Loucy (cell line): ENCODE measurements at regions not wholly inside any gene's neighbourhood (a gene's known extent, or its start where the extent isn't known, plus 50 kb on each side); places are given as distances from the start of the nearest gene placed in this dataset.

Source experiments
- H2AFZ ChIP-seq: fragments of 200-600 bp; sonication (generic); 2 replicates; pipeline ENCODE4 v1.6.0; 2016; ENCODE audit warnings: antibody characterized with exemption, mild to moderate bottlenecking, low read length, moderate library complexity
- H3F3A ChIP-seq: fragments of 200-600 bp; 2 replicates; pipeline ENCODE4 v1.6.0; 2016; ENCODE audit warnings: antibody characterized with exemption, low read depth, mild to moderate bottlenecking
- H3K27me3 ChIP-seq: fragments of 200-600 bp; sonication (generic); 2 replicates; pipeline ENCODE4 v1.6.1; 2014; ENCODE audit warnings: low read length, mild to moderate bottlenecking; ENCODE audit not compliant: insufficient read depth, poor library complexity, severe bottlenecking
- H3K36me3 ChIP-seq: fragments of 200-600 bp; sonication (generic); 2 replicates; pipeline ENCODE4 v1.6.1; 2016; ENCODE audit warnings: low read length; ENCODE audit not compliant: insufficient read depth
- H3K4me1 ChIP-seq: fragments of 200-600 bp; sonication (generic); 2 replicates; pipeline ENCODE4 v1.5.1; 2014; ENCODE audit warnings: low read length, mild to moderate bottlenecking; ENCODE audit not compliant: insufficient read depth, poor library complexity, severe bottlenecking
- H3K4me2 ChIP-seq: fragments of 200-600 bp; sonication (generic); 2 replicates; pipeline ENCODE4 v1.6.0; 2014; ENCODE audit warnings: antibody characterized with exemption, low read length, low read depth, mild to moderate bottlenecking; ENCODE audit not compliant: poor library complexity, severe bottlenecking
- H3K4me3 ChIP-seq: fragments of 200-600 bp; sonication (generic); 2 replicates; pipeline ENCODE4 v1.5.1; 2014; ENCODE audit warnings: low read length, mild to moderate bottlenecking, mixed read lengths; ENCODE audit not compliant: poor library complexity, severe bottlenecking
- H3K79me2 ChIP-seq: fragments of 200-600 bp; sonication (generic); 2 replicates; pipeline ENCODE4 v1.6.1; 2014; ENCODE audit warnings: low read length; ENCODE audit not compliant: insufficient read depth
- H3K9ac ChIP-seq: fragments of 200-600 bp; sonication (generic); 2 replicates; pipeline ENCODE4 v1.6.0; 2014; ENCODE audit warnings: mild to moderate bottlenecking, low read depth, low read length, moderate library complexity; ENCODE audit not compliant: poor library complexity, severe bottlenecking
- H3K9me2 ChIP-seq: fragments of 200-600 bp; sonication (generic); replicated peaks from 2 replicates; pipeline ENCODE4 v1.6.1; 2016; ENCODE audit warnings: low read depth, low read length, mixed read lengths
- H3K9me3 ChIP-seq: fragments of 200-600 bp; sonication (generic); 2 replicates; pipeline ENCODE4 v1.6.1; 2014; ENCODE audit warnings: mild to moderate bottlenecking, antibody characterized with exemption, low read length, low read depth; ENCODE audit not compliant: insufficient read depth
- H4K20me1 ChIP-seq: fragments of 200-600 bp; sonication (generic); 2 replicates; pipeline ENCODE4 v1.6.0; 2014; ENCODE audit warnings: antibody characterized with exemption, low read length, mild to moderate bottlenecking; ENCODE audit not compliant: insufficient read depth, poor library complexity, severe bottlenecking
- CTCF ChIP-seq: fragments of 200-600 bp; sonication (generic); conservative IDR thresholded peaks from 2 replicates; pipeline ENCODE4 v1.5.1; 2014; ENCODE audit warnings: mild to moderate bottlenecking, antibody characterized with exemption, low read length
- EZH2phosphoT487 ChIP-seq: fragments of 200-600 bp; IDR thresholded peaks from 2 replicates; pipeline ENCODE4 v1.6.1; 2018; ENCODE audit warnings: antibody characterized with exemption, mild to moderate bottlenecking, moderate library complexity, borderline replicate concordance

GRCh38 chr2:129300456-129300855, 679.0 kb upstream of the RAB6C start:
- Histone ChIP-seq H3K9me3 (no peaks in the 10 kb centered on the region), H4K20me1 (no peaks in the 10 kb centered on the region), H3K27me3 (no peaks in the 10 kb centered on the region), H3K4me1 (no peaks in the 10 kb centered on the region), H3K9ac (no peak overlapping the region), H3K79me2 (no peaks in the 10 kb centered on the region), H3K9me2 (no peaks in the 10 kb centered on the region), H3K4me2 (no peak overlapping the region), H2AFZ (no peak overlapping the region), H3K4me3 (no peak overlapping the region), H3F3A (no peaks in the 10 kb centered on the region), H3K36me3 (no peaks in the 10 kb centered on the region)
- no peak for TF ChIP-seq CTCF
- TF ChIP-seq EZH2phosphoT487 = no peak

GRCh38 chr2:129301431-129301913, 678.0 kb upstream of the RAB6C start:
- Histone ChIP-seq H3K9me2 (no peaks in the 10 kb centered on the region), H3K9ac (no peak overlapping the region), H3K27me3 (no peaks in the 10 kb centered on the region), H2AFZ (no peak overlapping the region), H3K4me1 (no peaks in the 10 kb centered on the region), H3K4me3 (no peak overlapping the region), H3F3A (no peaks in the 10 kb centered on the region), H4K20me1 (no peaks in the 10 kb centered on the region), H3K79me2 (no peaks in the 10 kb centered on the region), H3K4me2 (no peak overlapping the region), H3K9me3 (no peaks in the 10 kb centered on the region), H3K36me3 (no peaks in the 10 kb centered on the region)
- TF ChIP-seq CTCF = no peak
- TF ChIP-seq EZH2phosphoT487 = no peak

GRCh38 chr2:129302106-129302505, 677.4 kb upstream of the RAB6C start:
- Histone ChIP-seq H3F3A (no peaks in the 10 kb centered on the region), H3K36me3 (no peaks in the 10 kb centered on the region), H3K4me2 (no peak overlapping the region), H3K4me1 (no peaks in the 10 kb centered on the region), H3K9me3 (no peaks in the 10 kb centered on the region), H3K4me3 (no peak overlapping the region), H4K20me1 (no peaks in the 10 kb centered on the region), H3K27me3 (no peaks in the 10 kb centered on the region), H3K9ac (no peak overlapping the region), H3K9me2 (no peaks in the 10 kb centered on the region), H2AFZ (no peak overlapping the region), H3K79me2 (no peaks in the 10 kb centered on the region)
- TF ChIP-seq EZH2phosphoT487 = no peak

GRCh38 chr2:129302561-129303183, 676.8 kb upstream of the RAB6C start:
- Histone ChIP-seq H3K4me2 (no peak overlapping the region), H3K9ac (no peak overlapping the region), H3K36me3 (no peaks in the 10 kb centered on the region), H3K9me3 (no peaks in the 10 kb centered on the region), H4K20me1 (no peaks in the 10 kb centered on the region), H3K4me3 (no peak overlapping the region), H3K9me2 (no peaks in the 10 kb centered on the region), H3K79me2 (no peaks in the 10 kb centered on the region), H3K4me1 (no peaks in the 10 kb centered on the region), H2AFZ (no peak overlapping the region), H3K27me3 (no peaks in the 10 kb centered on the region), H3F3A (no peaks in the 10 kb centered on the region)
- no peak for TF ChIP-seq EZH2phosphoT487
- no peak for TF ChIP-seq CTCF
